ENCODE measurements at regions not wholly inside any gene's neighbourhood (a gene's known extent, or its start where the extent isn't known, plus 50 kb on each side); places are given as distances from the start of the nearest gene placed in this dataset.

- no peak overlapping the region for H3K4me3 ChIP-seq (ENCODE audit: low read depth, low read length)
- TF ChIP-seq, protein P1, sequence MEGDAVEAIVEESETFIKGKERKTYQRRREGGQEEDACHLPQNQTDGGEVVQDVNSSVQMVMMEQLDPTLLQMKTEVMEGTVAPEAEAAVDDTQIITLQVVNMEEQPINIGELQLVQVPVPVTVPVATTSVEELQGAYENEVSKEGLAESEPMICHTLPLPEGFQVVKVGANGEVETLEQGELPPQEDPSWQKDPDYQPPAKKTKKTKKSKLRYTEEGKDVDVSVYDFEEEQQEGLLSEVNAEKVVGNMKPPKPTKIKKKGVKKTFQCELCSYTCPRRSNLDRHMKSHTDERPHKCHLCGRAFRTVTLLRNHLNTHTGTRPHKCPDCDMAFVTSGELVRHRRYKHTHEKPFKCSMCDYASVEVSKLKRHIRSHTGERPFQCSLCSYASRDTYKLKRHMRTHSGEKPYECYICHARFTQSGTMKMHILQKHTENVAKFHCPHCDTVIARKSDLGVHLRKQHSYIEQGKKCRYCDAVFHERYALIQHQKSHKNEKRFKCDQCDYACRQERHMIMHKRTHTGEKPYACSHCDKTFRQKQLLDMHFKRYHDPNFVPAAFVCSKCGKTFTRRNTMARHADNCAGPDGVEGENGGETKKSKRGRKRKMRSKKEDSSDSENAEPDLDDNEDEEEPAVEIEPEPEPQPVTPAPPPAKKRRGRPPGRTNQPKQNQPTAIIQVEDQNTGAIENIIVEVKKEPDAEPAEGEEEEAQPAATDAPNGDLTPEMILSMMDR (conservative IDR thresholded peaks at IDR 0.05; ENCODE audit: low read depth, low read length): no peak
- no peak for DNase-seq (ENCODE audit: low read depth)
Observed at GRCh38 chr7:131087756-131088658, 239.7 kb upstream of the MKLN1 start.

DNA sequence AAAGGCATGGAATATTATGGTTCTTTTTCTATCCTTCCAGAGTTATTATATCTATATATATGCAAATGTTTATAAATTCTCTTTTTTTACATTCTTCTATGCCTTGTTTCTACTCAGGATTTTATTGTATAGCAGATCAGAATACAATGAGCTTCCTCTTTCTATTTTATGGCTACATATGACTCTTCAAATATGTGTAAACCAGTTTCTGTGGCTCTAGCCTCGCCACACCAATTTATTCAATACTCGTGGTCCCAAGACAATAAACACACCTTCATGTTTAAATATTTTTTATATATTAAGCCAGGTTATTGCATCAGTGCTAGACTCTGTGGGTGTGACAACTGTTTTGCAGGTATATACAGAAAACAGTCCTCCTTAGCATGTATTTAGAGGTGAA lies 237.5 kb upstream of the MKLN1 start:
- no peak overlapping the region for H3K4me3 ChIP-seq (ENCODE audit: low read depth, low read length)
- no peak for DNase-seq (ENCODE audit: low read depth)
- TF ChIP-seq, protein P1 (conservative IDR thresholded peaks at IDR 0.05; ENCODE audit: low read depth, low read length): no peak

DNA sequence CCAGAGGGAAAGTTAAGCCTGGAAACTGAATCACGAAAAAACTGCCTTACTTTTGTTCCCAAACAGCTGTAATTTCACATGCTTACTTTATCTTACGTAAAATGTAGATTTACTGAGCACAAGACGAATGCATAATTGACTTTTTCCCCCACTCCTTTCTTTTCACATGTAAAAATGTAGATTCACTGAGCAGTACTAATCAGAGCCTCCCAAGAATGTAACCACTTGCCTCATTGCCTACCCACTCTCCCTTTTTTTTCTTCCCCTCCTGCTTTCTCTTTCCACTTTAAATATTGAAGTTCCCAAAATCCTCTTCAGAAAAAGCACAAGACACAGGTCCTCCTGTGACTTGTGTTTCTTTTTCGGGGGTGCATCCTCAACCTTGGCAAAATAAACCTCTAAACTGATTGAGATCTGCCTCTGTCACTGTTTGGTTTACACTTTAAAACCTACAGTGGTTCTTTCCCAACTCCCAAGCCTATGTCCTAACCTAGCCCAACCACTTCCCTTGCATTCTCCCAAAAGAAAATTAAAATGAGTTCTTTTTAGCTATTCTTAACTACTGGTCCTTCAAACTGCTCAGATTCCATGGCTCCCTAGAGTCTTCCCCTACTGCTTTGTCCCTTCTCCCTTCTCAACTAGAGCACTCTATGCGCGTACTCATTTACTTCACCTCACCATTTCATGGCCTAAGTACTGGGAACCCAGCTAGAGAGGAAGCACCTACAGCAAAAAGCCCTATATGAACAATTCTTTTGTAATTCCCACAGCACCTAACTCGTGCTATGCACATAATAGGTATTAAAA lies 236.6 kb upstream of the MKLN1 start:
- TF ChIP-seq, protein P1 (conservative IDR thresholded peaks at IDR 0.05; ENCODE audit: low read depth, low read length): no peak
- no peak overlapping the region for H3K4me3 ChIP-seq (ENCODE audit: low read depth, low read length)
- no peak for DNase-seq (ENCODE audit: low read depth)

DNA sequence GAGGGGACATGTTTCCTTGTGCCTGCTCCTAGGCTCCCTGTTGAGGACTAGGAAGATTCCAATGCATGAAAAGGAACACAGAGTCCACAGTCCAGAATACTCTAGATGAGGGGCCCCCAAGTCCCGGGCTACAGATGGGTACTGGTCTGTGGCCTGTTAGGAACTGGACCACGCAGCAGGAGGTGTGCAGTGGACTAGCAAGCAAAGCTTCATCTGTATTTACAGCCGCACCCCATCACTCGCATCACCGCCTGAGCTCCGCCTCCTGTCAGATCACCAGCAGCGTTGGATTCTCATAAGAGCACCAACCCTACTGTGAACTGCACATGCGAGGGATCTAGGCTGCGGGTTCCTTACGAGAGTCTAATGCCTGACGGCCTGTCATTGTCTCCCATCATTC lies 233.0 kb upstream of the MKLN1 start:
- no peak for DNase-seq (ENCODE audit: low read depth)
- TF ChIP-seq, protein P1 (conservative IDR thresholded peaks at IDR 0.05; ENCODE audit: low read depth, low read length): no peak
- H3K4me3 ChIP-seq (ENCODE audit: low read depth, low read length): no peak overlapping the region

DNA sequence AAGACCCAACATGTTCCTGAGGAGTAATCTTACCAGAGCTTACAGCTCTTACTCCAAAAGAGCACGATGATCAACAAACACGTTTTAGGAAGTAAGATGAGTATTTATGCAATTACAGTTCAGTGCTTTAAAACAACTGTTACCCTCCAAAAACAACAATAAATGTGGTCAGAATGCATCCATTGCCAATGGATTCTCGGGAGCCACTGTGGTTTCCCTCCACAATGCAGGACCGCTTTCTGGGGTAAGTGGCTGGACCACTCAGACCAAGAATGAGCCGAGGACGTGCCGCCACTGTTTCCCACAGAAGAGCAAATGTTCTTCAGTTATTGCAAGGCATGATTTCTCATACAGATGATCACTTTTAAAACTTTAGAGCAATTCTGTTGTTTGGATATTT lies 232.3 kb upstream of the MKLN1 start:
- H3K4me3 ChIP-seq (ENCODE audit: low read depth, low read length): no peak overlapping the region
- TF ChIP-seq, protein P1 (conservative IDR thresholded peaks at IDR 0.05; ENCODE audit: low read depth, low read length): no peak
- DNase-seq (ENCODE audit: low read depth): no peak

DNA sequence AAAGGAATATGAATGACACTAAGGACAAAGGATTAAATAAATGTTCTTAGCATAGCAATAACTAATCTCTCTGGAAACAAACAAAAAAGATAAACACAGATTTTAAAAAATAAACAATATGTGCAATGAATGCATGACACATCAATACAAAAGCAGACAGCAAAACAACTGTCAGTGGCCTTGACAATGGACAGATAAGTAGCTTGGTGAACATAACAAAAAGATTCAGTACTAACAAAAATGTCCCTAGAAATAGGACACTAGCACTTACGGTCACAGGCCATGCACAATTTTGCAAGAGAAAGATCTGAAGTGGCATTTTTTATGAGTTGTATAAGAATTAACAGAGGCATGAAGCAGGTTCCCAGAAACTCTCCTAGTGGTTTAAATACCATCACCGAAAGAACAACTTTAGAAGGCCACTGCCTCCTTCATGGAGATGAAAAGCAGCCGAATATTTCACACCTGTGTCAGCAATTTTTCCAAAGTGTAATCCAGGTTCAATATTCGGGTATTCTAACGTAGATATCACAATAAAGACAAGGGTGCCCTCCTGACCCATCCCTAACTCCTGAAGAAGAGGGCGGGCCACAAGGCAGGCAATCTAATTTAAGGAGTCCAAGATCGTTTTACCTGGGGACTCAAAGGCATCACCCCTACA lies 231.3 kb upstream of the MKLN1 start:
- TF ChIP-seq, protein P1 (conservative IDR thresholded peaks at IDR 0.05; ENCODE audit: low read depth, low read length): no peak
- H3K4me3 ChIP-seq (ENCODE audit: low read depth, low read length): no peak overlapping the region
- DNase-seq (ENCODE audit: low read depth): no peak

Data from epithelial cell of proximal tubule (primary cell).